ENCODE measurements at regions not wholly inside any gene's neighbourhood (a gene's known extent, or its start where the extent isn't known, plus 50 kb on each side); places are given as distances from the start of the nearest gene placed in this dataset.

DNA sequence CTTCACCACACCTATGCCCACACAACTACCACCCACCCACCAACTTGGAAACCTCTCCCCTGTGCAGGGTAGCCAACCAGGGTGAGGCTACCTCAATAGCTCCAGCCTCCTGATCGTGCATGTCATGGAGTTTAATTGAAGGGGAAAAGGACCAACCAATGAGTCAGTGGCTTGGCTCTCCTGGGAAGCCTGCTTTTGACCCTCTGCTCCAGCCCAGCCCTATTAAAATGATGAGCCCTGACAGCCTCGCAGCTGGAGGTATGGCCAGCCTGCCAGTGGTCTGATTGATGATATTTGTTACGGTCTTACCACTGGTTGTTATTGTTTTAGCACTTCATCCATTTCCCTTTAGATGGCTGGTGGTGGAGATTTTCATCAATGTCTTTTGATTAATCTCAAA is 280.4 kb downstream of the SH3GL2 start:
- Histone ChIP-seq H3K9me3 (replicated peaks; ENCODE audit: control insufficient read depth, insufficient read depth, low read length) (no peaks in the 10 kb centered on the region; the same call in 2 of the 3 replicates), H3K4me3 (no peak overlapping the region), H3K9ac (ENCODE audit: control insufficient read depth, insufficient read depth, low read length) (no peak overlapping the region), H3K4me1 (ENCODE audit: control insufficient read depth, insufficient read depth, low read length) (peaks cover 7% of the 10 kb centered on the region; the same call in 1 of the 2 replicates), H3K27ac (ENCODE audit: control insufficient read depth, insufficient read depth) (no peak overlapping the region), H3K36me3 (ENCODE audit: control insufficient read depth in 2 of 2, insufficient read depth in 2 of 2, low read length in 1 of 2) (no peaks in the 10 kb centered on the region), H3K27me3 (replicated peaks in 1 of 2; ENCODE audit: control insufficient read depth in 2 of 2, insufficient read depth in 2 of 2, low read length in 1 of 2) (peaks cover 0 to 2% of the 10 kb centered on the region in 2 experiments; a peak in 1 of 4 replicates), H3K79me2 (ENCODE audit: control insufficient read depth, insufficient read depth, low read length) (no peaks in the 10 kb centered on the region), H3K4me2 (ENCODE audit: control insufficient read depth, insufficient read depth) (no peak overlapping the region), H2AFZ (ENCODE audit: control insufficient read depth, low read depth, low read length) (no peak overlapping the region), H4K20me1 (ENCODE audit: control insufficient read depth, insufficient read depth) (no peaks in the 10 kb centered on the region)
- in situ Hi-C loops (cut with MboI): no loop called here
- ChIA-PET POLR2A (no interaction called here), SMC1A (ENCODE audit: uncharacterized antibody, unreplicated experiment) (interaction anchor here (0.8 to 0.9 kb wide), 2 partner anchors 13 to 14 kb away, joined by 3 read pairs; no protein-coding TSS in a partner anchor), RAD21 (ENCODE audit: unreplicated experiment) (interaction anchor here (0.7 kb wide), 1 partner anchor 9 kb away, joined by 3 read pairs; no protein-coding TSS in a partner anchor), CTCF (interaction anchor here (1.8 kb wide), 1 partner anchor 355 kb away, joined by 5 read pairs; no protein-coding TSS in a partner anchor)
- FAIRE-seq: no peak
- no peak for DNase-seq (ENCODE audit: low read depth, low spot score)
- ATAC-seq: no peak
- intact Hi-C loops (cut with micrococcal nuclease; ENCODE audit: unreplicated experiment): no loop called here
- no peak for TF ChIP-seq ATF7 (IDR thresholded peaks at IDR 0.05; ENCODE audit: low read depth)
- TF ChIP-seq NFIC (IDR thresholded peaks at IDR 0.05; ENCODE audit: low read depth, low read length): no peak
- no peak for TF ChIP-seq TARDBP (IDR thresholded peaks at IDR 0.05; ENCODE audit: borderline replicate concordance)
- no peak for TF ChIP-seq FOS (IDR thresholded peaks at IDR 0.05; ENCODE audit: borderline replicate concordance, extremely low read depth, insufficient read length)
- TF ChIP-seq DPF2 (IDR thresholded peaks at IDR 0.05): no peak
- no peak for TF ChIP-seq IKZF1 (conservative IDR thresholded peaks at IDR 0.05)
- no peak for TF ChIP-seq ZNF274 (IDR thresholded peaks at IDR 0.05; ENCODE audit: insufficient read depth, insufficient read length)
- BruUV-seq (replicated peaks): no TSS peak
- WGBS (ENCODE audit: insufficient coverage, insufficient replicate concordance, low lambda C conversion rate, missing lambda C conversion rate): 2% methylated on average over 3 of the region's 3 CpGs

DNA sequence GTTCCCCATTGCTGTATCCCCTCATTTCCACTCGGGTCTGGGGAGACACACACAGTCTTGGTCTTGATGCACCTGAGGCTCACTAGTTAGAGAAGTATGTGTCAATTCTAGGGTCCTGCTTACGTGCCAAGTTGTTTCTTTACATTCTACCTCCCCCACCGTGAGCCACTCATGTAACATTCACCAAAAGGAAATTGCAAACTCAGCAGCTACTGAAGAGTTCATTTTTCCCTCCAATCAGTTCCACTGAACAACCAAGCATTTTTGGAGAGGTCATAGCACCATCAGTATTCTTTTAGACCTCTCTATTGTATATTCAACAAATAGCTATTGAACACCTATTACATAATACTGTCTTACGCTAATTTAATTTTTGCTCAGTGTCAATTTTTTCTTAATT is 281.1 kb downstream of the SH3GL2 start:
- no TSS peak for BruUV-seq (replicated peaks)
- WGBS (ENCODE audit: insufficient coverage, insufficient replicate concordance, low lambda C conversion rate, missing lambda C conversion rate): 38% methylated on average over 4 of the region's 4 CpGs
- DNase-seq (ENCODE audit: low read depth, low spot score) (no peak), FAIRE-seq (no peak), ATAC-seq (no peak)
- Histone ChIP-seq H3K27me3 (replicated peaks in 1 of 2; ENCODE audit: control insufficient read depth in 2 of 2, insufficient read depth in 2 of 2, low read length in 1 of 2) (peaks cover 0 to 2% of the 10 kb centered on the region in 2 experiments; a peak in 1 of 4 replicates), H3K36me3 (ENCODE audit: control insufficient read depth in 2 of 2, insufficient read depth in 2 of 2, low read length in 1 of 2) (no peaks in the 10 kb centered on the region), H4K20me1 (ENCODE audit: control insufficient read depth, insufficient read depth) (no peaks in the 10 kb centered on the region), H3K79me2 (ENCODE audit: control insufficient read depth, insufficient read depth, low read length) (no peaks in the 10 kb centered on the region), H3K9ac (ENCODE audit: control insufficient read depth, insufficient read depth, low read length) (no peak overlapping the region), H3K27ac (ENCODE audit: control insufficient read depth, insufficient read depth) (no peak overlapping the region), H3K4me3 (no peak overlapping the region), H3K4me2 (ENCODE audit: control insufficient read depth, insufficient read depth) (no peak overlapping the region), H2AFZ (ENCODE audit: control insufficient read depth, low read depth, low read length) (no peak overlapping the region), H3K4me1 (ENCODE audit: control insufficient read depth, insufficient read depth, low read length) (peaks cover 7% of the 10 kb centered on the region; the same call in 1 of the 2 replicates), H3K9me3 (replicated peaks; ENCODE audit: control insufficient read depth, insufficient read depth, low read length) (no peaks in the 10 kb centered on the region; the same call in 2 of the 3 replicates)
- intact Hi-C loops (cut with micrococcal nuclease; ENCODE audit: unreplicated experiment) (no loop called here), in situ Hi-C loops (cut with MboI) (no loop called here)
- ChIA-PET POLR2A (no interaction called here), RAD21 (ENCODE audit: unreplicated experiment) (no interaction called here), SMC1A (ENCODE audit: uncharacterized antibody, unreplicated experiment) (interaction anchor here (0.9 kb wide), 1 partner anchor 14 kb away, joined by 3 read pairs; no protein-coding TSS in a partner anchor), CTCF (no interaction called here)
- TF ChIP-seq SMARCA5 (IDR thresholded peaks at IDR 0.05) (no peak), WRNIP1 (IDR thresholded peaks at IDR 0.05; ENCODE audit: borderline replicate concordance, low read depth, low read length) (no peak), BACH1 (IDR thresholded peaks at IDR 0.05; ENCODE audit: borderline replicate concordance) (no peak), ATF7 (IDR thresholded peaks at IDR 0.05; ENCODE audit: low read depth) (no peak), MYB (IDR thresholded peaks at IDR 0.05; ENCODE audit: borderline replicate concordance, low read depth, low read length) (no peak), STAT3 (IDR thresholded peaks at IDR 0.05; ENCODE audit: low read depth, low read length) (no peak)
- TF ChIP-seq, protein P1, sequence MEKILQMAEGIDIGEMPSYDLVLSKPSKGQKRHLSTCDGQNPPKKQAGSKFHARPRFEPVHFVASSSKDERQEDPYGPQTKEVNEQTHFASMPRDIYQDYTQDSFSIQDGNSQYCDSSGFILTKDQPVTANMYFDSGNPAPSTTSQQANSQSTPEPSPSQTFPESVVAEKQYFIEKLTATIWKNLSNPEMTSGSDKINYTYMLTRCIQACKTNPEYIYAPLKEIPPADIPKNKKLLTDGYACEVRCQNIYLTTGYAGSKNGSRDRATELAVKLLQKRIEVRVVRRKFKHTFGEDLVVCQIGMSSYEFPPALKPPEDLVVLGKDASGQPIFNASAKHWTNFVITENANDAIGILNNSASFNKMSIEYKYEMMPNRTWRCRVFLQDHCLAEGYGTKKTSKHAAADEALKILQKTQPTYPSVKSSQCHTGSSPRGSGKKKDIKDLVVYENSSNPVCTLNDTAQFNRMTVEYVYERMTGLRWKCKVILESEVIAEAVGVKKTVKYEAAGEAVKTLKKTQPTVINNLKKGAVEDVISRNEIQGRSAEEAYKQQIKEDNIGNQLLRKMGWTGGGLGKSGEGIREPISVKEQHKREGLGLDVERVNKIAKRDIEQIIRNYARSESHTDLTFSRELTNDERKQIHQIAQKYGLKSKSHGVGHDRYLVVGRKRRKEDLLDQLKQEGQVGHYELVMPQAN (conservative IDR thresholded peaks at IDR 0.05): no peak
- TF ChIP-seq, protein P2, sequence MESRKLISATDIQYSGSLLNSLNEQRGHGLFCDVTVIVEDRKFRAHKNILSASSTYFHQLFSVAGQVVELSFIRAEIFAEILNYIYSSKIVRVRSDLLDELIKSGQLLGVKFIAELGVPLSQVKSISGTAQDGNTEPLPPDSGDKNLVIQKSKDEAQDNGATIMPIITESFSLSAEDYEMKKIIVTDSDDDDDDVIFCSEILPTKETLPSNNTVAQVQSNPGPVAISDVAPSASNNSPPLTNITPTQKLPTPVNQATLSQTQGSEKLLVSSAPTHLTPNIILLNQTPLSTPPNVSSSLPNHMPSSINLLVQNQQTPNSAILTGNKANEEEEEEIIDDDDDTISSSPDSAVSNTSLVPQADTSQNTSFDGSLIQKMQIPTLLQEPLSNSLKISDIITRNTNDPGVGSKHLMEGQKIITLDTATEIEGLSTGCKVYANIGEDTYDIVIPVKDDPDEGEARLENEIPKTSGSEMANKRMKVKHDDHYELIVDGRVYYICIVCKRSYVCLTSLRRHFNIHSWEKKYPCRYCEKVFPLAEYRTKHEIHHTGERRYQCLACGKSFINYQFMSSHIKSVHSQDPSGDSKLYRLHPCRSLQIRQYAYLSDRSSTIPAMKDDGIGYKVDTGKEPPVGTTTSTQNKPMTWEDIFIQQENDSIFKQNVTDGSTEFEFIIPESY (IDR thresholded peaks at IDR 0.05): no peak
- TF ChIP-seq, protein P3, sequence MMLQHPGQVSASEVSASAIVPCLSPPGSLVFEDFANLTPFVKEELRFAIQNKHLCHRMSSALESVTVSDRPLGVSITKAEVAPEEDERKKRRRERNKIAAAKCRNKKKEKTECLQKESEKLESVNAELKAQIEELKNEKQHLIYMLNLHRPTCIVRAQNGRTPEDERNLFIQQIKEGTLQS (IDR thresholded peaks at IDR 0.05; ENCODE audit: borderline replicate concordance, extremely low read depth, low read depth, low read length): no peak
